SIG-M5 treated with dmso at 0.1 percent for 504 hours (cell line): ENCODE measurements at regions not wholly inside any gene's neighbourhood (a gene's known extent, or its start where the extent isn't known, plus 50 kb on each side); places are given as distances from the start of the nearest gene placed in this dataset.
"Not testable (repeated sequence)": the region's sequence is repeated elsewhere in the genome, so short reads cannot be mapped to it uniquely, and the experiment has no call there.

Experiments used
- DNase-seq: peaks from one replicate; lab custom pipeline; 2025; ENCODE audit not compliant: unreplicated experiment; lab: John Stamatoyannopoulos, UW

DNA sequence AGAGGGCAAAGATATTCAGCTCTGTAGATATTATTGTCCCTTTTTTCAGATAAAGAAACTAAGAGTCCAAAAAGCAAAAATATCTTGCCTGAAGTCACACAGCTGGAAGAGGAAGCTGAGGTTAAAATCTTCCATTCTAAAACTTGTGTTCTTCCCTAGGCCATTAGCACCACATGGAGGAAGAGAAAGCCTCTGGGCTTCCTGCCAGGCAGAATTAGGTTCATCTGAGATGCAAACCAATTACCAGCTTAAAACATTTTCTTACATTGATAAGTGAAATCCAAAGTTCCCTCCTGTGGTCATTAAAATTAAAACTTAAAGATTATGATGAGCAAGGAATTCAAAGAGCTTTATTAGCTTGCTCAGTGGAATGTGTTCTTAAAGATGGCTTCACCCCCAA, 235.3 kb upstream of the SETMAR start:
- no peak for DNase-seq

DNA sequence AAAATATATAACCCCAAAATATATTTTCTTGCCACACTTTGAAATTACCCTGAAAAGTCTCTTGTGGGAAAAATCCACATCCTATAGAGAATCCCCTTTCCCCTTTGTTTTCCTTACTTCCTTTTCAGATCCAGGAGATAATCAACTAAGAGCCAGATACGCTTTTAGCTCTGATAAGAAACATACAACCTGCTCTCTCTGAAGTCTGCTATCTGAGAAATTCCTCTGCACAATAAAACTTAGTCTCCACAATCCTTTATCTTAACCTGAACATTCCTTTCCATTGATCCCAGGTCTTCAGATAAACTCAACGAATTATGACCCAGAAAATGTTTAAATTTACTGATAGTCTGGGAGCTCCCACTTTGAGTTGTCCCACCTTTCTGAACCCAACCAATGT, 233.4 kb upstream of the SETMAR start:
- no peak for DNase-seq

DNA sequence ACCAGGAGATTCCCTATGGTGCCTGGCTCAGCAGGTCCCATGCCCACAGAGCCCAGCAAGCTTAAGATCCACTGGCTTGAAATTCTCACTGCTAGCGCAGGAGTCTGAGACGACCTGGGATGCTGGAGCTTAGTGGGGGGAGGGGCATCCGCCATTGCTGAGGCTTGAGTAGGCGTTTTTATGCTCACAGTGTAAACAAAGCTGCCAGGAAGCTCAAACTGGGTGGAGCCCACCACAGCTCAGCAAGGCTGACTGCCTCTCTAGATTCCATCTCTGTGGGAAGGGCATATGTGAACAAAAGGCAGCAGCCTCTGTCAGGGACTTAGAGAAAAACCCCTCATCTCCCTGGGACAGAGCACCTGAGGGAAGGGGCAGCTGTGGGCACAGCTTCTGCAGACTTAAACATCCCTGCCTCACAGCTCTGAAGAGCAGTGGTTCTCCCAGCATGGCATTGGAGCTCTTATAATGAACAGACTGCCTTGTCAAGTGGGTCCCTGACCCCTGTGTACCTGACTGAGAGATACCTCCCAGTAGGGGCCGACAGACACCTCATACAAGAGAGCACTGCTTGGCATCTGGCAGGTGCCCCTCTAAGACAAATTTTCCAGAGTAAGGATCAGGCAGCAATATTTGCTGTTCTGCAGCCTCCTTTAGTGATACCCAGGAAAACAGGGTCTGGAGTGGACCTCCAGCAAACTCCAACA, 231.5 kb upstream of the SETMAR start:
- no peak for DNase-seq

DNA sequence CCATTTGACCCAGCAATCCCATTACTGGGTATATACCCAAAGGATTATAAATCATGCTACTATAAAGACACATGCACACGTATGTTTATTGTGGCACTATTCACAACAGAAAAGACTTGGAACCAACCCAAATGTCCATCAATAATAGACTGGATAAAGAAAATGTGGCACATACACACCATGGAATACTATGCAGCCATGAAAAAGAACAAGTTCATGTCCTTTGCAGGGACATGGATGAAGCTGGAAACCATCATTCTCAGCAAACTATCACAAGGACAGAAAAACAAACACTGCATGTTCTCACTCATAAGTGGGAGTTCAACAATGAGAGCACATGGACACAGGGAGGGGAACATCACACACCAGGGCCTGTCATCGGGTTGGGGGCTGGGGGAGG, 225.9 kb upstream of the SETMAR start:
- not testable (repeated sequence) for DNase-seq

DNA sequence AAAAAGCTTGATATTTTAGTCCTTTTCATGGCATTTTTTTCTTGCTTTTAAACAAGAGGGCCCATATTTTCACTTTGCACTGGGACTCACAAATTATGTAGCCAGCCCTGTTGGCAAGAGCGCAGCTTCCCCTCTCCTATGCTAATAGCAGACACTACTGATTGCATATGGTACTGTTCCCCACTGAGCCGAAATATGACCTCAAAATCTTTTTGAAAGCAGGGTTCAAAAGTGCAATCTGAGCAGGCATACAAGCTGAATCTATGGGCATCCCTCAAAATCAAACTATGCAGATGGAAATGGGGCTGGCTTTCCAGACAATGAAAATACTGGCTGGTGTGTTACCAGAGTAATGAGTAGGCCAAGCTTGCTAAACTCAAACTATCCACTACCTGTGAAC, 225.2 kb upstream of the SETMAR start:
- no peak for DNase-seq

DNA sequence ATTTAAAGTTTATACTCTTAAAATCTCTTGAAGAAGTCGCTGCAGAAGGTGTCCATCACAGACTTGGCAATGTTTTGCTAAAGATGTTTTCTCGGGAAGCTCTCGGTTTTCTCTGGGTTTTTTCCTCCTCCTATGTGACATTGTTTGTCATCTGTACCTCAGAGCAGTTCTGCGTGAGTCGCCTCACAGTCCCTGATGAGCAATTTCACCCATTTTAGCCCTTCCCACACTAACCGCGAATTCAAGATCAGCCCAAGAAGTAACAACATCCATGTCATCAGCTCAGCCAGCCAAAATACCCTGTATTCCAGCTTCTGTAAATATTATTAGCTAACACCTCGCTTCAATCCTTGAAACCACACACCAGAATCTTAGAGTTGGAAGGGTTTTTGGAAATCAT, 224.3 kb upstream of the SETMAR start:
- DNase-seq = no peak

DNA sequence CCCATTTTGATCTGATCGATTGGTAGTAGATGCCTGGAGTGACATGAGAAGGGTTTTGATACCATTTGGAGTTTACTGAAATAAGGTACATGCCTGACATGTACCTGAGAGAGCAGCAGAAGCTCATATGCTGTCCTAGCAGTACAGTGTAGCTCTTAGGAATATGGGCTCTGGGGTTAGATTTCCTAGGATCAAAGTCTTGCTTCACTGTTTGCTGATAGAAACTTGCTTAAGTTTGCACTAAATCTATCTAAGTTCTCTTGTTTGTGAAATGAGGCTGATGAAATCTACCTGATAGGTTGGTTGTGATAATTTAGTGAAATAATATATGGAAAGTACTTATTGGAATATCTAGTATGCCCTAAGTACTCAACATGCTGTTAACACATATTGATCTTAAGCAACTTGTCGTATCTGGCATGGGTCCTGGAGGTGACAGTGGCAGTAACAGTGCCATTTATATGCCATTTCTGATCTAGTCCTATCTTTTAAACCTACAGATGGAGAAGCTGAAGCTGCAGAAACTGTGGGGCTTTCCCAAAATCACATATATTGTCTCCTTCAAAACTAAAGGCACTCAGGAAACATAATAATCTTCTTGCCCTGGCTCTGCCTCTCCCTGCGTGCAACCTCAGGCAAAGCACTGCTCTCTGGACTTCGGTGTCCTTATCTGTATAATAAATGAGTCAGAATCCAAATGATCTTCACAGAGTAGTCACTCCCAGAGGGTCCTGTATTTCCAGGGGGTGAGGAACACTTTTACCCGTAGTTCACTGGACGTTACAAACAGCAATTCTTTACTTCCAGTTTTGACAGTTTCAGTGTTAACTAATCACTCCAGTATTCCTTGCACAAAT, 223.6 kb upstream of the SETMAR start:
- DNase-seq = no peak

DNA sequence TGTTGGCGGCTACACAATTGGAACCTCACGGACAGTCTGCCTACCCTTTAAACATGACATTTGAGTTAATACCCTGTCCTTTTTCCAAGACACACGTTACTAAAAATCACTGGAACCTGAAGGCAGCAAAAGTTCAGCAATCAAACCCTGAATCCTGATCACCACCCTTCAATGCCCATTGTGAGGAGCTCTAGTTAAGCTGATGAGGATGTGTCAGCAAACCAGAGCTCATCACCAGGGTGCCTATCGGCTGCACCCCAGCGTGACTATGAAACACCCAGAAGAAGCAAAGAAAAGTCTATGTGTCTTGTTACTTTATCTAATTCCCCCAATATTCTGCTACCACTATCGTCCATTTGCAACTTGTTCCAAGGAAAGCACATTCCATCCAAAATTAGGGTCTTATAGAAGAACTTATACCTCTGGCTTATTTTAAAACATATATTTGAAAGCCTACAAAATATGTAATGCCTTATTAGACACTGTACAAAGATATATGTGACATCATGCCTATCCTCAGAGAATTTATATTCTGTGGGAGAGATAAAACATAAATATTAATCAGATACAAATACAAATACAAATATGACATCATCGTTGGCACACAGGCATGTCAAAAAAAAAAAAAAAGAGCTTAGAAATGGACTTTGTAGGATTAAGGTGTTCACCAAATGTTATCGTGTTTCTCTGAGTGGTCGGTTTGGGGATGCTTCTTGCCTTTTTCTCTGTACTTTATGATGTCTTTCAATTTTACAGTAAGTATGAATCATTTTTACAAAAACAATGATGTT, 219.7 kb upstream of the SETMAR start:
- no peak for DNase-seq

DNA sequence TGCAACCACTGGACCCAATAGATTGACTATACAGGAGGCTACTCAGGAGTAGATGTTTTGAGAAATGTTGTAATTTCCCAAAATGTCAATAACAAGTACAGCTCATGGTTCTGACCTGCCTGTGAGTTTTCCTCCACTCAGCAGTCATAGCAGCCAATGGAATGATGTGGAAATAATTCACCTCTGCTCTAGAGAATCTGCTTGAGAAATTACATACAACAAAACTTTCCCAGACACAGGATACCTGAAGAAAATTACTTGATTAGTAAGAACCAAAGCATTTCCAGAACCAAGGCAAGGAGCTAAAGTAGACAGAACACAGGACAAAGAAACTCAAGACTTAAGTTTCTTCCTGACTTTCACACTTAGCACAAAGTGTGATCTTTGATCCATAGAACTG, 218.9 kb upstream of the SETMAR start:
- no peak for DNase-seq

DNA sequence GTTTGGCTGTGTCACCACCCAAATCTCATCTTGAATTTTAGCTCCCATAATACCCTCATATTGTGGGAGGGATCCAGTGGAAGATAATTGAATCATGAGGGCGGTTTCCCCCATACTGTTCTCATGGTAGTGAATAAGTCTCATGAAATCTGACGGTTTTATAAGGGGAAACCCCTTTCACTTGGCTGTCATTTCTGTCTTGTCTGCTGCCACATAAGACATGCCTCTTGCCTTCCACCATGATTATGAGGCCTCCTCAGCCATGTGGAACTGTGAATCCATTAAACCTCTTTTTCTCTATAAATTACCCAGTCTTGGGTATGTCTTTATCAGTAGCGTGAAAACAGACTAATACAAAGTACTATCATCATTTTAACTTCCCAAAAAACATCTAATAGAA, 216.5 kb upstream of the SETMAR start:
- not testable (repeated sequence) for DNase-seq

DNA sequence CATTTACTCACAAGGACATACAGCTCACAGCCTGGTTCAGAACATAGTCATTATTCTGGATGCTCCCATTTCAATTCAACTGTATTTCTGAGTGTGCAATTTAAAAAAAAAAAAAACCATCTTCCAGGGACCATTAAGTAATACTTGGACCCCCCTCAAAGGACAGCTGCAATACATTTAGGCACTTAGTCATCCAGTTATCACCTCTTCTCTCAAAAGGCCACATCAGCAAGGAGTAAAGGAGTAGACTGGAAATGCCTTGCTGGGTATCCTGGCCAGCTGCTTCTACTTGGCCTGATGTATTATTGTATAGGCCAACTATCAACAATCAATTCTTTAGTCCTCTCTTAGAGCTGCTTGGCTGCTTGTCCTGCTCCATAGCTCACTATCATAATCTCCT, 211.4 kb upstream of the SETMAR start:
- DNase-seq = no peak

DNA sequence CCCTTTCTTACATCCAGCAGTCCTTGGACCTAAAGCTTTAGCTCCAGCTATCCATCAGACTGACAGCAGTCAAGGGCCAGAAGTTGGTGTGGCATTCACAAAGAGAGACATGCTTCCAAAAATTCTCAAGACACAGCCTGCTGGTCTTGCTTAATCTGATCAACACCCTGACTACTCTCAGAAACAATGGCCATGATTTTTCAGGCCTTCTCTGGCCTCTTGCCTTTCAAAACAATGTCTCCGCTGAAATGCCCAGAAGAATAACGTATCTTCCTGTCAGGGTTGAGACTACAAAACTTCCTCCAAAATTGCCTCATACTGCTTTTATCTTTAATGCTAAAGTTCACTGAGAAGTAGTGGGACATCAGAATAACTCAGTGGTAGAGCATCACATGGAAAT, 205.4 kb upstream of the SETMAR start:
- DNase-seq = no peak

DNA sequence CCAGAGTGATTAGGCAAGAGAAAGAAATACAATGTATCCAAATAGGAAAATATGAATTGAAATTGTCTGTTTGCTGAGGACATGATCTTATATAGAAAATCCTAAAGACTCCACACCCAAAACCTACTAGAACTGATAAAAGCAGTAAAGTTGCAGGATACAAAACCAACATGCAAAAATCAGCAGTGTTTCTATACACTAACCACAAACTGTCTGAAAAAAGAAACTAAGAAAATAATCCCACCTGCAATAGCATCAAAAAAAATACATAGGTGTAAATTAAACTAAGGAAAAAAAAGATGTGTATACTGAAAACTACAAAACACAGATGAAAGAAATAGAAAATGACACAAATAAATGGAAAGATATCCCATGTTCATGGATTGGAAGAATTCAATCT, 203.6 kb upstream of the SETMAR start:
- no peak for DNase-seq

DNA sequence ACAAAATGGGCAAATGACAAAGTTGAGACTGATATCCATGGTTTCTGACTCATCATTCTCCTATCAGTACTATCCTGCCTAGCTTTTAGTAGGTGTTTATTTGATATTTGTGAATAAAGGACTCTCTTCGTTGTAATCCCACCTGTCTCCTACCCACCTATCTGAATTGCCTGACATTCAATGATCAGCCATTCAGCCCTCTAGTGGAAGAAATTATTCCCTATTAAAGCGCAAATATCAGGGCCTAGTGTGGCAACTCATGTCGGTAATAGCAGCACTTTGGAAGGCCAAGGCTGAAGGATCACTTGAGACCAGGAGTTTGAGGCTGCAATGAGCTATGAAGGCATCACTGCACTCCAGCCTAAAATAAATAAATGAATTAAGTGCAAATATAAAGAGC, 195.7 kb upstream of the SETMAR start:
- no peak for DNase-seq

DNA sequence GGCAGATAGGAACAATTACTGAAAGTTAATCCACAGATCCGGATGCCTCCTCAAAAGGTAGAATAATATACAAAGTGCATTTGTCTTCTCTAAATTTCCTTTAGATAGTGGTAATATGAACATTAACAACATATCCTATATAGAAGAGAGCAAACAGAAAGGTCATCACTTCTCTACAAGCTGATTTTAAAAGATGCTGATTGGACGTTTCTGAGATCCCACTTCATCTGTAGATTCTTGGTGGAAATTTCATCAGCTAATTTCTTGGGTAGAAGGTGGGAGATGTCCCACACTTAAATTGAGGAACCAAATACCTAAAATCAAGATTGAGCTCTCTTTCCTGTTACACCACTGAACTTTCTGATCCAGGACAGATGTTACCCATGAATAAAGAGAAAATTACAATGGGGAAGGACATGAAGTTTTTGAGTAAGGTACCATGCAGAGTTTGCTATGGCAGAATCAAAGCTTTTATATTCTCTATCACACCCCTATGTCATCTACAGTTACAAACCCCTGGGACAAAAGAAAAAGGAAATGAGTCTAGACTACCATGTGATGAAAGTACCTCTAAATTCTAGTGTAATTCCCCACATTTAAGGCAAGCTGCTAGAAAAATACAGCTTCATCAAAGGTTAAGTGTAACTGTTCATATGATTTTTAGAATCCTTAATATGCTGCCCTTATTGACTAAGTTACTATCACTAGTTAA, 189.2 kb upstream of the SETMAR start:
- no peak for DNase-seq

DNA sequence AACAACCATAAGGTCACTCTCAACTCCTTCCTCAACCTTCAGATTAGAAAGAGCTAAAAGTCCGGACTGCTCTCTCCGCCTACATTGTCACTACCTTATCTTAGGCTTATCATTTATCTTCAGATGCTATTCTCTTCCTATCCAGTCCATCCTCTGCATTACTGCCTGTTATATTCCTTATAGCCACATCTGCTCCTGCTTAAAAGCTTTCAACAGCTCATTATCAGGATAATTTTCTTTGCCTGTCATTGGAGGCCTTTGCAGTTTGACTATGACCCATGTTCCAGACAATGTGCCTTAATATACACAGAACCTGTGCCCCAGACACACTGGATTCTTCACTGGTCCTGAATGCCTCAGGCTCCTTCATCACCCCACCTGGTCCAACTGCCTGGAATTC, 184.1 kb upstream of the SETMAR start:
- no peak for DNase-seq

DNA sequence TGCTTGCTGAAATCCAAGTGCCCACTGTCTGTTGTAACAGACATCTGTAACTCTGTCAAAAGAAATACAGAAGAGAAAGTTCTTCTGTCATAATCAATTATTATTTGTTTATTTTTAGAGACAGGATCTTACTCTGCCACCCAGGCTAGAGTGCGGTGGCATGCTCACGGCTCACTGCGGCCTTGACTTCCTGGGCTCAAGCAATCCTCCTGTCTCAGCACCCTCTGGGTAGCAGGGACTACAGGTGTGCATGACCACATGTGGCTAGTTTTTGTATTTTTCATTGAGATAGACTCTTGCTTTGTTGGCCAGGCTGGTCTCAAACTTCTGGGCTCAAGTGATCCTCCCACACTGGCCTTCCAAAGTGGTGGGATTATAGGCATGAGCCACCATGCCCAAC, 177.6 kb upstream of the SETMAR start:
- DNase-seq = no peak

DNA sequence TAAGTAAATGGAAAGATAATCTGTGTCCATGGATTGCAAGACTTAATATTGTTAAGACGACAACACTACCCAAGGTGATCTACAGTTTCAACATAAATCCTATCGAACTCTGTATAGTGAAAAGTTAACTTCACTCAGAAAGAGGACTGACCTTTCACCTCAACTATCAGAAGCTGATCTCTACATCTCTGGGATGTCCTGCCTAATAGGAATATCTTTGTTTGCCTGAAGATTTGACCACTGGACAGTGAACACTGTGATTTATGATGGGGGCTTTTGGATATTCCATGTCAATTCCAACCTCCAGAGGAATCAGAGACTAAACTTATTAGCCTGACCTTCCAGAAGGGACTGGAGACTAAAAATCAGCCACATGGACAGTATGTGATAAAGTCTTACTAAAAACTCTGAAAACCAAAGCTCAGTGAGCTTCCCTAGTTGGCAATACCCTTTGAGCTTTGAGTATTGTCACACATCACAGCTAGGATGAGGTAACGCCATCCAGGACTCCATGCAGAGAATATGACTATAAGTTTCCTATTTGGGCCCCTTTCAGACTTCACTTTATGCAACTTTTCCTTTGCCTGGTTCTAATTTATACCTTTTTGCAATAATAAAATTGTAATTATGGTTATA, 164.9 kb upstream of the SETMAR start:
- DNase-seq = no peak

DNA sequence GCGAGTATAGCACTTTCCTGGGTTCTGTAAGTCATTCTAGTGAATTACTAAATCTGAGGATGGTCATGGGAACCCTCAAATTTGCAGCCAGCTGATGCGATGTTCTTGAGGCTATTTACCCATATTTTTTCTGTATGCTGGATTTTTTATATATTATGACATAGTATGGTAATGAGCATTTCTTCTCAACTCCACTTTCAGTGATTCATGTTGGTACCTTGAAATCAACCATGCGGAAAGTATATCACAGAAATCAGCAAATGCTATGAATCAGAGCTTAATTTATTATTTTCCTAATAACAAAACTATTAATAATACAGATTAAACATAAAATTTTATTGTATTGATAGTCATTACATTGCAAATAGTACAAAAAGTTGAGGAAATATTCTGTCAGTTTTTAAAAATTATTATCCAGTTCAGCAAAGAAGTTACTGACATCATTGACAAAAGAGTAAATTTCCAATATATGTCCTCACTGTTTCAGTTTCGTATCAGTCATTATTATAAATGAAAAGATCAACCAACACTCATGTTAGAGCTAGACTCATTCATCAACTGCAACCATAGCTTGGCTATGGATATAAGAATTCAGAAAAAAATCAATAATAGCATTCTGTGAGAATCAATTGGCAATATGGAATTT, 164.3 kb upstream of the SETMAR start:
- no peak for DNase-seq

DNA sequence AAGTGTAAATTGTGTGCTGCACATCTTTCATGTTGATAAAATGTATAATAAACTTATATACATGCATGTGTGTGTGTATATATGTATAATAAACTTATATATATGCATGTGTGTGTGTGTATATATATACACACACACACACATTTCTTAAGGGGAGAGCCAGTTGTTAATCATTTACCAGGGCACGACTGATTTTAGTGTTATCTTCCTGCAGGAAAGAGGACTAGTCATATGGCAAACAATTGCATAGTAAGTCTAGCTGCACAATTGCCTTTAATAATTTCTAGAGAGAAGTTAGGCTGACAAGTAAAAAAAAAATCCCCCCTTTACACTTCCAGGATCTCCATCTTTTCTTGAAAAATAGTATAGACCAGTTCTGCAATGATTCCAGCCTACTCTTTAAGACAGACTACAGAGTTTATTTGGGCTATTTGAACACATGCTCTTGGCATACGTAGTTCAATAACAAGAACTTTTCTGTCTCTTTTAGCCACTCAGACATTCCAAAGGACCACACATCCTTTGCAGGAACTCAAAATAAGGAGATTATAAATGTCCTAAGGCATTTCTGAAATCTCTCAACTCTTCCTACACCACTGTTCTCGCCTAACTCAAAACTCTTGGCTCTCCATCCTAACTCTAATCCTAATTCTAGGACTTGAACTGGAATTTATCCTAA, 163.6 kb upstream of the SETMAR start:
- DNase-seq = no peak
